ENCODE measurements at regions not wholly inside any gene's neighbourhood (a gene's known extent, or its start where the extent isn't known, plus 50 kb on each side); places are given as distances from the start of the nearest gene placed in this dataset.

GRCh38 chr9:8157683-8158324, 358.2 kb upstream of the DMAC1 start:
- Mint-ChIP-seq H3K4me1 (peaks cover 6 to 10% (median 7%) of the 10 kb centered on the region in 3 donors), H3K27ac (no peak overlapping the region), H3K4me3 (no peak overlapping the region), H3K36me3 (no peaks in the 10 kb centered on the region), H3K27me3 (no peaks in the 10 kb centered on the region), H3K9me3 (no peaks in the 10 kb centered on the region)

- peak overlapping the region in 1 of 4 donors; percentile 6 for H3K4me3 Mint-ChIP-seq
- H3K9me3 Mint-ChIP-seq: peaks cover 0 to under 1% (median under 1%) of the 10 kb centered on the region in 3 donors
- H3K36me3 Mint-ChIP-seq: no peaks in the 10 kb centered on the region
- H3K27ac Mint-ChIP-seq: no peak overlapping the region
- H3K27me3 Mint-ChIP-seq: no peaks in the 10 kb centered on the region
- peaks cover 6 to 10% (median 7%) of the 10 kb centered on the region in 3 donors for H3K4me1 Mint-ChIP-seq
Measured at GRCh38 chr9:8156346-8156745, 356.8 kb upstream of the DMAC1 start.

- Mint-ChIP-seq H3K27ac (no peak overlapping the region), H3K4me1 (peaks cover 6 to 12% (median 7%) of the 10 kb centered on the region in 3 donors), H3K4me3 (peak overlapping the region in 1 of 4 donors; percentile 20), H3K9me3 (peaks cover 1 to 6% (median 3%) of the 10 kb centered on the region in 3 donors), H3K36me3 (peaks cover 2% of the 10 kb centered on the region), H3K27me3 (no peaks in the 10 kb centered on the region)
Measured at GRCh38 chr9:8155706-8156105, 356.1 kb upstream of the DMAC1 start.

- no peaks in the 10 kb centered on the region for H3K27me3 Mint-ChIP-seq
- no peaks in the 10 kb centered on the region for H3K36me3 Mint-ChIP-seq
- H3K4me1 Mint-ChIP-seq: no peaks in the 10 kb centered on the region
- no peak overlapping the region for H3K4me3 Mint-ChIP-seq
- H3K27ac Mint-ChIP-seq: no peak overlapping the region
- peaks cover 0 to under 1% (median 0%) of the 10 kb centered on the region in 3 donors for H3K9me3 Mint-ChIP-seq
Measured at GRCh38 chr9:8143677-8144076, 344.1 kb upstream of the DMAC1 start.

GRCh38 chr9:8140557-8140956, 341.0 kb upstream of the DMAC1 start:
- H3K27ac Mint-ChIP-seq: no peak overlapping the region
- no peak overlapping the region for H3K4me3 Mint-ChIP-seq
- H3K27me3 Mint-ChIP-seq: no peaks in the 10 kb centered on the region
- H3K9me3 Mint-ChIP-seq: no peaks in the 10 kb centered on the region
- peaks cover 0 to 2% (median 0%) of the 10 kb centered on the region in 3 donors for H3K4me1 Mint-ChIP-seq
- no peaks in the 10 kb centered on the region for H3K36me3 Mint-ChIP-seq

- no peak overlapping the region for H3K4me3 Mint-ChIP-seq
- no peak overlapping the region for H3K27ac Mint-ChIP-seq
- peaks cover 0 to 2% (median 2%) of the 10 kb centered on the region in 3 donors for H3K4me1 Mint-ChIP-seq
- H3K36me3 Mint-ChIP-seq: no peaks in the 10 kb centered on the region
- H3K27me3 Mint-ChIP-seq: no peaks in the 10 kb centered on the region
- H3K9me3 Mint-ChIP-seq: no peaks in the 10 kb centered on the region
Measured at GRCh38 chr9:8139756-8140155, 340.2 kb upstream of the DMAC1 start.

GRCh38 chr9:8136477-8136876, 336.9 kb upstream of the DMAC1 start:
- Mint-ChIP-seq H3K27ac (peak overlapping the region in 1 of 3 donors; percentile 36), H3K4me3 (no peak overlapping the region), H3K9me3 (no peaks in the 10 kb centered on the region), H3K36me3 (no peaks in the 10 kb centered on the region), H3K4me1 (peaks cover 0 to 2% (median 2%) of the 10 kb centered on the region in 3 donors), H3K27me3 (no peaks in the 10 kb centered on the region)

GRCh38 chr9:8134635-8135034, 335.1 kb upstream of the DMAC1 start:
- no peaks in the 10 kb centered on the region for H3K27me3 Mint-ChIP-seq
- peak overlapping the region in 1 of 3 donors; percentile 76 for H3K27ac Mint-ChIP-seq
- peaks cover 0 to 3% (median 0%) of the 10 kb centered on the region in 3 donors for H3K9me3 Mint-ChIP-seq
- no peak overlapping the region for H3K4me3 Mint-ChIP-seq
- H3K4me1 Mint-ChIP-seq: peaks cover 0 to 2% (median 2%) of the 10 kb centered on the region in 3 donors
- H3K36me3 Mint-ChIP-seq: no peaks in the 10 kb centered on the region

GRCh38 chr9:8133606-8134005, 334.0 kb upstream of the DMAC1 start:
- H3K9me3 Mint-ChIP-seq: peaks cover 0 to 3% (median 0%) of the 10 kb centered on the region in 3 donors
- H3K4me1 Mint-ChIP-seq: peaks cover 0 to 2% (median 2%) of the 10 kb centered on the region in 3 donors
- H3K36me3 Mint-ChIP-seq: no peaks in the 10 kb centered on the region
- H3K4me3 Mint-ChIP-seq: no peak overlapping the region
- no peak overlapping the region for H3K27ac Mint-ChIP-seq
- H3K27me3 Mint-ChIP-seq: no peaks in the 10 kb centered on the region

GRCh38 chr9:8115570-8115969, 316.0 kb upstream of the DMAC1 start:
- no peak overlapping the region for H3K4me3 Mint-ChIP-seq
- no peaks in the 10 kb centered on the region for H3K27me3 Mint-ChIP-seq
- no peaks in the 10 kb centered on the region for H3K36me3 Mint-ChIP-seq
- H3K4me1 Mint-ChIP-seq: peaks cover 0 to 4% (median 0%) of the 10 kb centered on the region in 3 donors
- peaks cover 0 to 3% (median 0%) of the 10 kb centered on the region in 3 donors for H3K9me3 Mint-ChIP-seq
- no peak overlapping the region for H3K27ac Mint-ChIP-seq

GRCh38 chr9:8114826-8115225, 315.2 kb upstream of the DMAC1 start:
- Mint-ChIP-seq H3K27ac (no peak overlapping the region), H3K4me3 (no peak overlapping the region), H3K27me3 (no peaks in the 10 kb centered on the region), H3K9me3 (peaks cover 0 to 3% (median 0%) of the 10 kb centered on the region in 3 donors), H3K36me3 (no peaks in the 10 kb centered on the region), H3K4me1 (peaks cover 0 to 4% (median 0%) of the 10 kb centered on the region in 3 donors)

- Mint-ChIP-seq H3K9me3 (no peaks in the 10 kb centered on the region), H3K27ac (no peak overlapping the region), H3K4me1 (peaks cover 0 to 1% (median 0%) of the 10 kb centered on the region in 3 donors), H3K27me3 (peaks cover 3% of the 10 kb centered on the region), H3K36me3 (no peaks in the 10 kb centered on the region), H3K4me3 (no peak overlapping the region)
Measured at GRCh38 chr9:8106362-8106761, 306.8 kb upstream of the DMAC1 start.

GRCh38 chr9:8101607-8102006, 302.0 kb upstream of the DMAC1 start:
- Mint-ChIP-seq H3K9me3 (peaks cover 2 to 5% (median 3%) of the 10 kb centered on the region in 3 donors), H3K4me1 (peaks cover 0 to 1% (median 0%) of the 10 kb centered on the region in 3 donors), H3K27me3 (no peaks in the 10 kb centered on the region), H3K4me3 (no peak overlapping the region), H3K36me3 (peaks cover 2% of the 10 kb centered on the region), H3K27ac (no peak overlapping the region)

GRCh38 chr9:8096091-8096490, 296.5 kb upstream of the DMAC1 start:
- peaks cover 2 to 5% (median 3%) of the 10 kb centered on the region in 3 donors for H3K9me3 Mint-ChIP-seq
- H3K27ac Mint-ChIP-seq: no peak overlapping the region
- H3K27me3 Mint-ChIP-seq: no peaks in the 10 kb centered on the region
- H3K4me1 Mint-ChIP-seq: no peaks in the 10 kb centered on the region
- H3K36me3 Mint-ChIP-seq: peaks cover 4% of the 10 kb centered on the region
- H3K4me3 Mint-ChIP-seq: no peak overlapping the region

- Mint-ChIP-seq H3K36me3 (peaks cover 4% of the 10 kb centered on the region), H3K27me3 (no peaks in the 10 kb centered on the region), H3K4me1 (no peaks in the 10 kb centered on the region), H3K27ac (no peak overlapping the region), H3K4me3 (no peak overlapping the region), H3K9me3 (peaks cover 2 to 5% (median 3%) of the 10 kb centered on the region in 3 donors)
Measured at GRCh38 chr9:8095672-8096086, 296.1 kb upstream of the DMAC1 start.

- Mint-ChIP-seq H3K4me1 (no peaks in the 10 kb centered on the region), H3K9me3 (peaks cover 0 to 2% (median 0%) of the 10 kb centered on the region in 3 donors), H3K27me3 (peaks cover 4% of the 10 kb centered on the region), H3K36me3 (peaks cover 2% of the 10 kb centered on the region), H3K27ac (no peak overlapping the region), H3K4me3 (no peak overlapping the region)
Measured at GRCh38 chr9:8088477-8088876, 288.9 kb upstream of the DMAC1 start.
